ENCODE measurements at regions not wholly inside any gene's neighbourhood (a gene's known extent, or its start where the extent isn't known, plus 50 kb on each side); places are given as distances from the start of the nearest gene placed in this dataset.

- Histone ChIP-seq H2AFZ (ENCODE audit: control insufficient read depth, low read depth, low read length) (no peak overlapping the region), H3K36me3 (ENCODE audit: control insufficient read depth in 2 of 2, insufficient read depth in 2 of 2, low read length in 1 of 2) (no peaks in the 10 kb centered on the region), H3K4me1 (ENCODE audit: control insufficient read depth, insufficient read depth, low read length) (no peaks in the 10 kb centered on the region), H3K4me2 (ENCODE audit: control insufficient read depth, insufficient read depth) (no peak overlapping the region), H3K79me2 (ENCODE audit: control insufficient read depth, insufficient read depth, low read length) (no peaks in the 10 kb centered on the region), H3K27ac (ENCODE audit: control insufficient read depth, insufficient read depth) (no peak overlapping the region), H3K27me3 (replicated peaks in 1 of 2; ENCODE audit: control insufficient read depth in 2 of 2, insufficient read depth in 2 of 2, low read length in 1 of 2) (no peaks in the 10 kb centered on the region), H3K9ac (ENCODE audit: control insufficient read depth, insufficient read depth, low read length) (no peak overlapping the region), H3K9me3 (replicated peaks; ENCODE audit: control insufficient read depth, insufficient read depth, low read length) (no peaks in the 10 kb centered on the region), H3K4me3 (no peak overlapping the region), H4K20me1 (ENCODE audit: control insufficient read depth, insufficient read depth) (no peaks in the 10 kb centered on the region)
- no TSS peak for BruUV-seq (replicated peaks)
- FAIRE-seq (no peak), DNase-seq (ENCODE audit: low read depth, low spot score) (no peak), ATAC-seq (no peak)
- in situ Hi-C loops (cut with MboI): no loop called here
- TF ChIP-seq ZBED1 (IDR thresholded peaks at IDR 0.05; ENCODE audit: borderline replicate concordance) (no peak), ZNF217 (IDR thresholded peaks at IDR 0.05) (no peak), ASH2L (IDR thresholded peaks at IDR 0.05; ENCODE audit: borderline replicate concordance, low read depth) (no peak), RAD51 (IDR thresholded peaks at IDR 0.05) (no peak), ZNF24 (IDR thresholded peaks at IDR 0.05) (no peak), ATF2 (IDR thresholded peaks at IDR 0.05; ENCODE audit: low read length) (no peak), SREBF1 (IDR thresholded peaks at IDR 0.05; ENCODE audit: low read length) (no peak), HDGF (IDR thresholded peaks at IDR 0.05) (no peak), RBBP5 (conservative IDR thresholded peaks at IDR 0.05) (no peak), MEF2A (IDR thresholded peaks at IDR 0.05; ENCODE audit: insufficient read depth, low read depth, low read length) (no peak)
- TF ChIP-seq, protein P1, sequence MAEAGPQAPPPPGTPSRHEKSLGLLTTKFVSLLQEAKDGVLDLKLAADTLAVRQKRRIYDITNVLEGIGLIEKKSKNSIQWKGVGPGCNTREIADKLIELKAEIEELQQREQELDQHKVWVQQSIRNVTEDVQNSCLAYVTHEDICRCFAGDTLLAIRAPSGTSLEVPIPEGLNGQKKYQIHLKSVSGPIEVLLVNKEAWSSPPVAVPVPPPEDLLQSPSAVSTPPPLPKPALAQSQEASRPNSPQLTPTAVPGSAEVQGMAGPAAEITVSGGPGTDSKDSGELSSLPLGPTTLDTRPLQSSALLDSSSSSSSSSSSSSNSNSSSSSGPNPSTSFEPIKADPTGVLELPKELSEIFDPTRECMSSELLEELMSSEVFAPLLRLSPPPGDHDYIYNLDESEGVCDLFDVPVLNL (IDR thresholded peaks at IDR 0.05; ENCODE audit: low read depth, low read length): no peak
- ChIA-PET RAD21 (ENCODE audit: unreplicated experiment) (no interaction called here), CTCF (no interaction called here), POLR2A (no interaction called here), SMC1A (ENCODE audit: uncharacterized antibody, unreplicated experiment) (no interaction called here)
- intact Hi-C loops (cut with micrococcal nuclease; ENCODE audit: unreplicated experiment): no loop called here
- WGBS (ENCODE audit: insufficient coverage, insufficient replicate concordance, low lambda C conversion rate, missing lambda C conversion rate): 0% methylated on average over 1 of the region's 1 CpG
Observed at GRCh38 chr2:133809485-133809884, 241.2 kb upstream of the NCKAP5 start.

Data from GM12878 (cell line).